ENCODE measurements at regions not wholly inside any gene's neighbourhood (a gene's known extent, or its start where the extent isn't known, plus 50 kb on each side); places are given as distances from the start of the nearest gene placed in this dataset.

- Histone ChIP-seq H3K4me3 (no peak overlapping the region), H3K9me3 (no peaks in the 10 kb centered on the region), H3K27me3 (no peaks in the 10 kb centered on the region), H3K4me1 (no peaks in the 10 kb centered on the region), H3K36me3 (no peaks in the 10 kb centered on the region), H3K27ac (no peak overlapping the region)
- intact Hi-C loops (cut with DNase I; ENCODE audit: low total_unique reads), result no loop called here
- no peak for DNase-seq (ENCODE audit: low spot score in 2 of 2)
- TF ChIP-seq POLR2AphosphoS5 (IDR thresholded peaks at IDR 0.05) (no peak), CTCF (IDR thresholded peaks at IDR 0.05) (no peak), POLR2A (IDR thresholded peaks at IDR 0.05) (no peak)
These were observed 282.8 kb upstream of the FAR2 start for GRCh38 chr12:28866296-28866695.

- no peaks in the 10 kb centered on the region for H3K4me1 ChIP-seq
- H3K27ac ChIP-seq, result no peak overlapping the region
- no peak for DNase-seq (ENCODE audit: low spot score in 2 of 2)
- H3K9me3 ChIP-seq, result no peaks in the 10 kb centered on the region
- TF ChIP-seq POLR2AphosphoS5 (IDR thresholded peaks at IDR 0.05), result no peak
- TF ChIP-seq CTCF (IDR thresholded peaks at IDR 0.05), result no peak
- no peak overlapping the region for H3K4me3 ChIP-seq
- no peaks in the 10 kb centered on the region for H3K27me3 ChIP-seq
- H3K36me3 ChIP-seq, result no peaks in the 10 kb centered on the region
- intact Hi-C loops (cut with DNase I; ENCODE audit: low total_unique reads), result no loop called here
These were observed 282.2 kb upstream of the FAR2 start for GRCh38 chr12:28866715-28867503.

GRCh38 chr12:28868414-28868813 is 280.7 kb upstream of the FAR2 start:
- Histone ChIP-seq H3K4me3 (no peak overlapping the region), H3K36me3 (no peaks in the 10 kb centered on the region), H3K27me3 (no peaks in the 10 kb centered on the region), H3K4me1 (no peaks in the 10 kb centered on the region), H3K27ac (no peak overlapping the region), H3K9me3 (no peaks in the 10 kb centered on the region)
- no peak for TF ChIP-seq POLR2AphosphoS5 (IDR thresholded peaks at IDR 0.05)
- no peak for TF ChIP-seq POLR2A (IDR thresholded peaks at IDR 0.05)
- no peak for TF ChIP-seq CTCF (IDR thresholded peaks at IDR 0.05)
- no peak for DNase-seq (ENCODE audit: low spot score in 2 of 2)
- intact Hi-C loops (cut with DNase I; ENCODE audit: low total_unique reads), result no loop called here

- intact Hi-C loops (cut with DNase I; ENCODE audit: low total_unique reads), result no loop called here
- no peaks in the 10 kb centered on the region for H3K9me3 ChIP-seq
- TF ChIP-seq POLR2AphosphoS5 (IDR thresholded peaks at IDR 0.05), result no peak
- TF ChIP-seq POLR2A (IDR thresholded peaks at IDR 0.05), result no peak
- TF ChIP-seq CTCF (IDR thresholded peaks at IDR 0.05), result no peak
- no peaks in the 10 kb centered on the region for H3K36me3 ChIP-seq
- H3K27me3 ChIP-seq, result no peaks in the 10 kb centered on the region
- H3K27ac ChIP-seq, result peak overlapping the region; percentile 2 to 50
- DNase-seq (ENCODE audit: low spot score in 2 of 2), result no peak
- no peak overlapping the region for H3K4me3 ChIP-seq
- H3K4me1 ChIP-seq, result no peaks in the 10 kb centered on the region
These were observed 279.9 kb upstream of the FAR2 start for GRCh38 chr12:28869197-28869596.

- Histone ChIP-seq H3K36me3 (no peaks in the 10 kb centered on the region), H3K9me3 (no peaks in the 10 kb centered on the region), H3K27me3 (no peaks in the 10 kb centered on the region), H3K27ac (no peak overlapping the region), H3K4me3 (no peak overlapping the region), H3K4me1 (no peaks in the 10 kb centered on the region)
- DNase-seq (ENCODE audit: low spot score in 2 of 2), result no peak
- TF ChIP-seq POLR2AphosphoS5 (IDR thresholded peaks at IDR 0.05), result no peak
- TF ChIP-seq POLR2A (IDR thresholded peaks at IDR 0.05), result no peak
- no peak for TF ChIP-seq CTCF (IDR thresholded peaks at IDR 0.05)
- intact Hi-C loops (cut with DNase I; ENCODE audit: low total_unique reads), result no loop called here
These were observed 278.1 kb upstream of the FAR2 start for GRCh38 chr12:28870839-28871440.
